Retinal pigment epithelial cell (primary cell): ENCODE measurements at regions not wholly inside any gene's neighbourhood (a gene's known extent, or its start where the extent isn't known, plus 50 kb on each side); places are given as distances from the start of the nearest gene placed in this dataset.
"Not testable (repeated sequence)": the region's sequence is repeated elsewhere in the genome, so short reads cannot be mapped to it uniquely, and the experiment has no call there.

Experiments
- DNase-seq: peaks from one replicate; pipeline ENCODE4 v3.0.0-alpha.2; 2010; ENCODE audit warnings: low read depth
- H3K4me3 ChIP-seq: 2 replicates; pipeline ENCODE4 v1.5.1; 2011; ENCODE audit warnings: mild to moderate bottlenecking, low read length, control low read depth, moderate library complexity
- CTCF ChIP-seq: conservative IDR thresholded peaks from 2 replicates; pipeline ENCODE4 v1.5.1; 2011; ENCODE audit warnings: low read depth, low read length, control low read depth, inconsistent platforms

GRCh38 chr3:44159696-44160300 lies 81.9 kb upstream of the TOPAZ1 start:
- no peak for TF ChIP-seq CTCF
- no peak overlapping the region for H3K4me3 ChIP-seq
- DNase-seq: no peak

GRCh38 chr3:44160818-44161217 lies 80.9 kb upstream of the TOPAZ1 start:
- DNase-seq: no peak
- H3K4me3 ChIP-seq: no peak overlapping the region
- TF ChIP-seq CTCF: no peak

- no peak overlapping the region for H3K4me3 ChIP-seq
- DNase-seq: no peak
- no peak for TF ChIP-seq CTCF
These were observed 69.8 kb upstream of the TOPAZ1 start for GRCh38 chr3:44171891-44172290.

GRCh38 chr3:44172701-44173100 lies 69.0 kb upstream of the TOPAZ1 start:
- not testable (repeated sequence) for H3K4me3 ChIP-seq, DNase-seq

- H3K4me3 ChIP-seq: no peak overlapping the region
- DNase-seq: no peak
- TF ChIP-seq CTCF: no peak
These were observed 68.4 kb upstream of the TOPAZ1 start for GRCh38 chr3:44173263-44173662.

GRCh38 chr3:44175070-44175469 lies 66.6 kb upstream of the TOPAZ1 start:
- TF ChIP-seq CTCF: no peak
- H3K4me3 ChIP-seq: no peak overlapping the region
- no peak for DNase-seq

GRCh38 chr3:44179246-44179645 lies 62.4 kb upstream of the TOPAZ1 start:
- TF ChIP-seq CTCF: no peak
- no peak overlapping the region for H3K4me3 ChIP-seq
- no peak for DNase-seq
